SK-N-MC (cell line): ENCODE measurements at regions not wholly inside any gene's neighbourhood (a gene's known extent, or its start where the extent isn't known, plus 50 kb on each side); places are given as distances from the start of the nearest gene placed in this dataset.

Experiments
- EZH2 ChIP-seq: fragments of 200-600 bp; sonication (generic); IDR thresholded peaks from one replicate; pipeline ENCODE4 v1.6.1; 2017; ENCODE audit warnings: antibody characterized with exemption
- FOXP2 ChIP-seq: optimal IDR thresholded peaks from 2 replicates; pipeline ENCODE3; 2011; ENCODE audit warnings: mild to moderate bottlenecking, moderate library complexity; ENCODE audit not compliant: insufficient read depth; ENCODE audit errors: extremely low read length, control extremely low read depth
- POLR2AphosphoS5 ChIP-seq: IDR thresholded peaks from 2 replicates; pipeline ENCODE4 v1.6.1; 2012; ENCODE audit warnings: mild to moderate bottlenecking, low read depth, low read length, borderline replicate concordance

DNA sequence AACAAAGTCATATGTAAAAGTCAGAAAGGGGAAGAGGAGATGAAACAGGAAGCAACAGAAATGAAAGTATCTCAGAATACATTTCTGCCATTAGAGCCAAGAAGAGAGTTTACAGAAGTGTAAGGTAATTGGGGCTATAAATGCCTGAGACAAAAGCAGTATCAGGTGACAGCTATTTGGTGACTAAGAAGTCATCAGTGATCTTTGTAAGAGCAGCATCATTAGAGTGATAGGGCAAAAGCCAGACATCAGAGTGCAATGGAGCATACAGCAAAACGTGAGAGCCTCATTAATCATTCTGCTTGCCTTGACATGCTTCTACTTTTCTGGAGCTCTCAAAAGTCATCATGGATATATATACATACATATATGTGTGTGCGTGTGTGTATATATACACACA is 804.7 kb upstream of the PIK3C3 start:
- no peak for TF ChIP-seq EZH2
- TF ChIP-seq POLR2AphosphoS5, result no peak
- no peak for TF ChIP-seq FOXP2
